ENCODE measurements at regions not wholly inside any gene's neighbourhood (a gene's known extent, or its start where the extent isn't known, plus 50 kb on each side); places are given as distances from the start of the nearest gene placed in this dataset.

DNA sequence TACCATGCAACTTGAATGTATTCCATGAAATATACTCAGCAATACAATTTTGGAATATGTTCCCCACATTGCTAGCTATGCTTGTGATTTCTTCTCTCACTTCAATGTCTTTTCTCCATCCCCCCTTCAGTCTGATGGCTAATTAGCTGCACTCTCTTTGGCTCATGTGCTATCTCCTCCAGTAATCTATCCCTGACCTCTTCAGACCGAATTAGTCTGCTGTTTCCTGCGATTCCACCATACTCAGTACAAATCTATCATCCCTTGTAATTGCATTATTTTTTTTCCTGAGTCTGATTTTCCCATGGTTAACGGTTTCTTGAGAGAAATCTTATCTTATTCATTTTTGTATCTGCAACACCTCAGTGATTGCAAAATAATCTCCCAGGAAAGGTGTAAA is 360.7 kb upstream of the CDH10 start:
- TF ChIP-seq, protein P1, sequence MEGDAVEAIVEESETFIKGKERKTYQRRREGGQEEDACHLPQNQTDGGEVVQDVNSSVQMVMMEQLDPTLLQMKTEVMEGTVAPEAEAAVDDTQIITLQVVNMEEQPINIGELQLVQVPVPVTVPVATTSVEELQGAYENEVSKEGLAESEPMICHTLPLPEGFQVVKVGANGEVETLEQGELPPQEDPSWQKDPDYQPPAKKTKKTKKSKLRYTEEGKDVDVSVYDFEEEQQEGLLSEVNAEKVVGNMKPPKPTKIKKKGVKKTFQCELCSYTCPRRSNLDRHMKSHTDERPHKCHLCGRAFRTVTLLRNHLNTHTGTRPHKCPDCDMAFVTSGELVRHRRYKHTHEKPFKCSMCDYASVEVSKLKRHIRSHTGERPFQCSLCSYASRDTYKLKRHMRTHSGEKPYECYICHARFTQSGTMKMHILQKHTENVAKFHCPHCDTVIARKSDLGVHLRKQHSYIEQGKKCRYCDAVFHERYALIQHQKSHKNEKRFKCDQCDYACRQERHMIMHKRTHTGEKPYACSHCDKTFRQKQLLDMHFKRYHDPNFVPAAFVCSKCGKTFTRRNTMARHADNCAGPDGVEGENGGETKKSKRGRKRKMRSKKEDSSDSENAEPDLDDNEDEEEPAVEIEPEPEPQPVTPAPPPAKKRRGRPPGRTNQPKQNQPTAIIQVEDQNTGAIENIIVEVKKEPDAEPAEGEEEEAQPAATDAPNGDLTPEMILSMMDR (conservative IDR thresholded peaks at IDR 0.05 in 1 of 2, IDR thresholded peaks at IDR 0.05 in 1 of 2; ENCODE audit: low read depth in 1 of 2, low read length in 2 of 2): no peak
- no peak for TF ChIP-seq EZH2 (IDR thresholded peaks at IDR 0.05; ENCODE audit: low read length, missing control alignments)

All from fibroblast of lung (primary cell).